Caki2 (cell line): ENCODE measurements at regions not wholly inside any gene's neighbourhood (a gene's known extent, or its start where the extent isn't known, plus 50 kb on each side); places are given as distances from the start of the nearest gene placed in this dataset.

ENCODE experiments used
- DNase-seq: peaks from one replicate; pipeline ENCODE4 v3.0.0-alpha.2; 2015; ENCODE audit warnings: low read depth
- in situ Hi-C: cut with HindIII; loops from 2 replicates; pipeline ENCODE4 v1.10.0; 2016; ENCODE audit warnings: low sequenced_read_pairs, low pct_unique_long_range_greater_than_20kb, mixed read lengths

GRCh38 chr15:62962101-62962995 is 80.2 kb upstream of the TPM1 start:
- in situ Hi-C loops = no loop called here
- DNase-seq = no peak

DNA sequence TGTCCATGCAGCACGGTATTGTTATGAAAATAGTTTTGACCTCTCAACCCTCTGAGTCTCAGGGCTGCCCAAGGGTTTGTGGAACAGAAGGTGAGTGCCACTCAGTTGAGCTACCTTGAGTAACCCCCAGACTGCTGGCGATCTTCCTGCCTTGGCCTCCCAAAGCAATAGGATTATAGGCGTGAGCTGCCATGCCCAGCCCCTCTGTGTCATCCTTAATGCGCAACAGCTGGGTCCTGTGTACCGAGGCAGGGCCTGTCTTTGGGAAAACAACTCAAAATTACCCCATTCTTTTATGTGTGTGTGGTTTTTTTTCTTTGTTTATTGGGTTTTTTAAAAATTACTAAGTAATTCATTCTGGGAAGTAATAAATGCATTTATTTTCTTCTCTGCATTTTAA is 78.3 kb upstream of the TPM1 start:
- in situ Hi-C loops = no loop called here

DNA sequence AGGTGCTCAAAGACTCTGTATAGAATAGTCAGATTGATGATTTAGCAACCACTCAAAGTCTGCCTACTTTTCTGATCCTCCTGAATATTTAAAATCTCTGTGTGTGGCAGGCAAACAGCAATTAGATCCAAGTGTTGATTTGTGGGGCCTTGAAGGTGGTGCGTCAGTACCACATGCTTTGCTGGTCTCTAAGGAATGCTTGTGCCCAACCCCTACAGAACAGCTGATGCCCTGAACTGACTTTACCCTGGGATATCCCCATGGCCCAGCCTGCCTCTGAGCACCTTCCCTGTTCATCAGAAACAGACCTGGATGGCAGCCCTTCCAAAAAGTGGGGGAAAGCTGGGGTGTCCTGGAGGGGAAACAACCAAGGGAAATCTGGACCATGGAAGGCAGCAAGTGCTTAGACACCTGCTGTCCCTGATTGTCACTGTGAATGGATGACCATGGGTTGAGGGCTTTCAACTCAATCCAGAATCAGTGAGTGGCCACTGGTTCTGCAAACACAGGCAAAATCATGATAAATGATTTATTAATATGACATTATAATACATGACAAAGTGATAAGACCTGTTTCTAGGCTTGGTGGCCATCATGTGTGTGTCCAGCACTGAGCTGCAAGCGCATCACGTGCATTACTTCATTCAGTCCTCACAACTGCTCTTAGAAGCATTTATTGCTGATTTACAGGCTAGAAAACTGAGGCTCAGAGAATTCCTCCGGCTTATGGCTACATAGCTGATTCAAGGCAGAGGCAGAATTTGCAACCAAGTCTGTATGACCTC is 76.1 kb upstream of the TPM1 start:
- in situ Hi-C loops = no loop called here
- no peak for DNase-seq

More for the DNA sequence above, 78.3 kb upstream of the TPM1 start:
- no peak for DNase-seq

DNA sequence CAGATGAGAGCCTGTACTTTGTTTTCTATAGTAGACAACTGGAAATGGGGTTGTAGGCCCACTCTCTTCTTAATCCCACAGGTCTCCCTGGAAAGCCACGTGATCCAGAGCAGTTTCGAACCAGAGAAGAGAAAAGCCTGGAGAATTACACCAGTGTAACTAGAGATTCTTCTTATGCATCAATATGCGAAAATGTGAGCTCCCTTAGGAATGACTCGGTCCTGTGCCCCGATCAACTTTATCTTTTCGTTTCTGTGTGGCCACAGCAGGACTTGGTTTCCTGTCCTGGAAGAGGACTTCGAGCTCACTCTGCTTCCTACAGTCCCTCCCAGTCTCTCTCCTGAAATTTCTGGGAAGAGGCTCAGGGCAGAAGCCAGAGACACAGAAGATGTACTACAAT is 73.8 kb upstream of the TPM1 start:
- DNase-seq = no peak
- in situ Hi-C loops = no loop called here

DNA sequence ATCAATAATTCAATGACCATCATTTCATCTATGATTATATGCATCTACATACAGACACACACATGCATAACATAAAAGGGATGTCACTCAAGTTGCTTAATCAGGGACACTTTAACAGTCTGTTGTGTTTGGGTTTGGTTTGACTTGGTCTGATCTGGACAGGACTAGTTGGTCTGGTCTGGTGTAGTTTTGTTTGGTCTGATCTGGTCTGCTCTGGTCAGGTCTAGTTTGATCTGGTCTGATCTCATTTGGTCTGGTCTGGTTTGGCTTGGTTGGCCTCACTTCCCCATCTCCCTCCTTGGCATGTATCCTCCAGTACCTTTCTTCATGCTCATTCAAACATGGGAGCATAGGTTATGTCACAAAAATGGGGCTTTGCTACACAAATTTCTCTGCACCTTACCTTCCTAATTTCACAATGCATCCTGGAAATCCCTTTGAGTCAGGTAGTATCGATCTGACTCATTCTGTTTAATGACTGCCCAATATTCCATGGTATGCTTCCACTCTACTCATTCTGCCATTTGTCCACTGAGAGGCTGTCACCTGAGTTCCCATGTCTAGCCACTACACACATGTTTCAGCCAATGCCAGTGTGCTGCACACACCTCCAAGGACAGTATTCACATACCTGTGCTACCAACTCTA is 73.0 kb upstream of the TPM1 start:
- in situ Hi-C loops = no loop called here

DNA sequence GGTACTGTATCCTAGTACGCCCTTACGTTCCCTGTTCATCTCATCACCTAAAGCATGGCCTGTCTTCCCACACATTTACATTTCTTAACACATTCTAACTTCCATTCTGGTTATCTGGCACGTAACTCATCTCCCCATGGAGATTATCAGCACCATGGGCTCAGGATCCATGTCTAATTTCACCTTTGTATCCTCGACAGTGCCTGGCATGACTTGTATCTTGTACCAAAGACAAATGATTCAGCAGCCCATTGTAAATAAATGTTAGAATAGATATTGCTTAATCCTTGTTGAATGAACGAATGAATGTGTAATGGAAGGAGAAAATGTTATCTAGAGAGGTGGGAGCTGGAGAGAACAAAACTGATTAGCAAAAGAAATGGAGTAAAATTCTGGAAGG is 69.7 kb upstream of the TPM1 start:
- peak; percentile 25 for DNase-seq
- in situ Hi-C loops = no loop called here

More for the DNA sequence above, 73.0 kb upstream of the TPM1 start:
- no peak for DNase-seq

GRCh38 chr15:62975515-62975914 is 67.0 kb upstream of the TPM1 start:
- peak; percentile 22 for DNase-seq
- in situ Hi-C loops = no loop called here

DNA sequence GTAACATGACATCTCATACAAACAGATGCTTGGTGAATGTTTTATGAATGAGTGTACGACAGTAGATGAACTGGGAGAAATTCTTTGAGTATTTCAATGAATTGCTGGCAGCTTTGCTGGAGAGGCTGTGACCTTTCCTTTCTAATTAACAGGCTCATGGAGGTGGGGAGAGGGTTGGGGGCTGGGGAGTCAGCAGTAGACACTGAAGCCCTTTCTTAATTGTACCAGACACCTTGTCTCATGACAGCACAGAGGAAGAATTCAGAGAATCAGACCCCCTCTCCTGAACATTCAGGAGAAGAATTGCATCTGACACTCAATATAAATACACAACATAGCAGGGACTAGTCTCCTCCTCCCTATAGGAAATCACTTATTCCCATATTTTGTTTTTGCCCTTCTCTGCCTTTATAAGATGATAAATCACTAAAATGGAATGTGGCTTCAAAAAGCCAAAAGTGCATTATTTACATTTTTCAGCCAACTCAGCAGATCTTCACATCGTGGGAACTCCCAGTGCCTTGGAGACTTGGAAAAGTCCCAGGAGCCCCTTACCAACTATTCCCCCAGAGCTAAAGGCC is 66.2 kb upstream of the TPM1 start:
- in situ Hi-C loops = no loop called here

DNA sequence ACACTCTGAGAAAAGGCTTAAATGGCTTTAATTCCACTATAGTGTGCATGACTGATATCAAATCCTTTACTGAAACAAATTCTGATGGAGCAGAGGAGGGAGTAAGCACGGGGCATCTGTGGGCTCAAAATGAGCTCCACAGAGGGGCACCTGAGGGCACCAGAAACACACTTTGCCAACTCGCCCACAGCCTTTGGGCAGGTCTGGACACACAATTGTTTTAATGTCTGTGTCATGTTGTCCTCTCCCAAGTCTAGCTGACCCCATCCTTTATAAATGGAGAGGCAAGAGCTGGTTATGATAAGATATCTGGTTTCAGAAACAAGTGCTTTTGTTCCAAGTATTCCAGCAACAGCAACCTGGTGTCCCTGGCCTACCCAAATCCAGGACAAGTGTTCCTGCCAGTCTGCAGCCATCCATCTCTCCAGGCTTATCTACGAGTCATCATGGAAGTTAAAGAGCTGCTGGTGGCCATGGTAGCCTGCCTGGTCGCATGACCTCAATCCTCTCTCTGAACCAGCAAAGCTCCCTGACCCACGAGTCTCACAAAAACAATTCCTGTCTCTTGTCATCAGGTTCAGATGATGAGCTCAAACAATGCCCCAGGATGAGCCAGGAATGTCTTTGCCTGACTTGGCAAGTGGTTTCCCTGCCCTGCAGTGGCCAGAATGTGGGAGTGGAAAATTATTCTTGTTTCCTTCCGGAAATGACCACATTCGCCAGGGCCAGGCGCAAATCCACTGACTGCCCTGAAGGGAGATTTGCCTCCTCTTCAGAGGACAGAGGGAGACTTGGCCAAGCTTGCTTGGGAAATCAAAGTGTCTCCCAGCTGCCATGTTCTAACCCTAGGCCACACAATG is 64.4 kb upstream of the TPM1 start:
- DNase-seq = peak; percentile 56
- in situ Hi-C loops = no loop called here

More for the DNA sequence above, 66.2 kb upstream of the TPM1 start:
- DNase-seq = peak; percentile 76

DNA sequence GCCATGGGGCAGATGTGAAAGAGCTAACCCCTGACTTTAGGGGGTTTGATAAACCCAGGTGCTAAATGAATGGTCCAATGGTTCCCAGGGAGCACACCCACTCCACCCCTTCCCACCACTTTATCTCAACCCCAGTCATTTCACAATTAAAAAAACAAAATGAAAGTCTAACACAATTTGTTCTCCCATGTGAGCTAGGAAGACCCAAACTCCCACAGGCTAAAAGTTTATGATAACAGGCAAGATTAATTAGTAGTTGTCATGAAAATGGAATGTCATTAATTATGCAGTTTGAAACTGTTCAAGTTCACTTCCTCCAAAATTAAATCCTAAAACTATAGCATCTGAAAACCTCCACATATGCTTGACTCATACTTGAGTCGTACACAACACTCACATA is 63.3 kb upstream of the TPM1 start:
- peak; percentile 36 for DNase-seq
- in situ Hi-C loops = no loop called here

DNA sequence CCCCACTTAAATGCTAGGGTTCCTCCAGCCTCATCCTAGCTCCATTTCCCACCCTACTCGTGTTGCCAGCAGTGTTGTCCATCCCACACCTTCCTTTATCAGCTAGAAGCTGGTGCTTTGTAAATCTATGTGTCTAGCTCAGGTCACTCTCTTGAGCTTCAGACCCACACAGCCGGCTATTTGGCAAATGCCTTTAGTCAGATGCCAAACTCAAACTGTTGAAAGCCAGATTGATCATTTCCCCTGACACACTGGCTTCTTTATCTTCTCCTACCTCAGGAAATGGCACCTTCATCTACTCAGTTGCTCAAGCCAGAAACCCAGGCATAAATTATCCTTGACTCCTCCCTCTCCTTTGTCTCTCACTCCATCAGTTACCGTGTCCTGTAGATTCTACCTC is 61.5 kb upstream of the TPM1 start:
- no peak for DNase-seq
- in situ Hi-C loops = no loop called here

- DNase-seq = no peak
- in situ Hi-C loops = no loop called here
Observed at GRCh38 chr15:62983956-62984355, 58.6 kb upstream of the TPM1 start.

- in situ Hi-C loops = no loop called here
- DNase-seq = no peak
Observed at GRCh38 chr15:62985768-62986167, 56.8 kb upstream of the TPM1 start.

DNA sequence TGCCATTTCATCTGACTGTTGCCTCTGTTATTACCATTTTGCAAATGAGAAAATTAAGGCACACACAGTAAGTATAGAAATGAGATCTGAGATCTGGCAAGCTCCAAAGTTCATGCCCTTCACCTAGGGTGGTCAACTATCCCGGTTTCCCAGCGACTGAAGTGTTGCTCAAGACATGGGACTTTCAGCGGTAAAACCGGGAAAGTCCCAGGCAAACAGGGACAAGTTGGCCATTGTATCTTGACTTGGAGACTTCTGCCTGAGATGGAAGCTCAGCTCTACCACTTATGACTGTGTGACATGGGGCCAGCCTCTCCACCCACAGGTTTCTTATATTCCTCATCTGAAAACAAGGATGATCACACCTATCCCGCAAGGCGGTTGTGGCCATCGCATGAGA is 55.6 kb upstream of the TPM1 start:
- DNase-seq = no peak
- in situ Hi-C loops = no loop called here

DNA sequence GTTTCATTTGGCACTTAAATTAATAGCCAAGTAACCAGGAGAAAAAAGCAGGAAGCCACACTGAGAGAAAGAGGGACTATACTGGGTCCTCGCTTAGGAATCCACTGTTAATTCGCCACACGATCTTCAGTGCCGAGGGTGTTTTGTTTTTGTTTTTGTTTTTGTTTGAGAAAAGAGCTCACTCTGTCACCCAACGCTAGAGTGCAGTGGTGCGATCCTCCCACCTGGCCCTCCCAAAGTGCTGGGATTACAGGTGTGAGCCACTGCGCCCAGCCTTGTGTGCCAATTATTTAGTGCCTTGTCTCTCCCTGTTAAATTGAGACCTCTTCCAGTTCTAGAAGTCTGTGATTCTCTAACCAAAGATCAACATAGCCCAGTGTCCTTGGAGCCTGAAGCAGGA is 53.8 kb upstream of the TPM1 start:
- in situ Hi-C loops = no loop called here

GRCh38 chr15:62989366-62990055 is 53.0 kb upstream of the TPM1 start:
- DNase-seq = no peak
- in situ Hi-C loops = no loop called here

More for the DNA sequence above, 53.8 kb upstream of the TPM1 start:
- DNase-seq = no peak

GRCh38 chr15:62991698-62992097 is 50.8 kb upstream of the TPM1 start:
- no peak for DNase-seq
- in situ Hi-C loops = no loop called here
